GM18858 (cell line): ENCODE measurements at regions not wholly inside any gene's neighbourhood (a gene's known extent, or its start where the extent isn't known, plus 50 kb on each side); places are given as distances from the start of the nearest gene placed in this dataset.
"Not testable (repeated sequence)": the region's sequence is repeated elsewhere in the genome, so short reads cannot be mapped to it uniquely, and the experiment has no call there.

Source experiments
- ATAC-seq: cut with Tn5 transposase; IDR thresholded peaks from one replicate; pipeline ENCODE4 v1.9.1; 2021; ENCODE audit not compliant: unreplicated experiment

- no peak for ATAC-seq
Observed at GRCh38 chr12:58412461-58413060, 471.2 kb downstream of the ATP23 start.

- no peak for ATAC-seq
Observed at GRCh38 chr12:58413794-58414193, 472.4 kb downstream of the ATP23 start.

- ATAC-seq, result no peak
Observed at GRCh38 chr12:58414398-58414871, 473.1 kb downstream of the ATP23 start.

- ATAC-seq, result no peak
Observed at GRCh38 chr12:58415716-58416115, 474.3 kb downstream of the ATP23 start.

GRCh38 chr12:58416236-58416635, 474.9 kb downstream of the ATP23 start:
- no peak for ATAC-seq

GRCh38 chr12:58419196-58419760, 477.9 kb downstream of the ATP23 start:
- no peak for ATAC-seq

- no peak for ATAC-seq
Observed at GRCh38 chr12:58419905-58420304, 478.5 kb downstream of the ATP23 start.

GRCh38 chr12:58420503-58420902, 479.1 kb downstream of the ATP23 start:
- no peak for ATAC-seq

GRCh38 chr12:58421990-58422389, 480.6 kb downstream of the ATP23 start:
- ATAC-seq, result no peak

GRCh38 chr12:58424735-58425392, 483.5 kb downstream of the ATP23 start:
- peak; percentile 41 for ATAC-seq

GRCh38 chr12:58425481-58426392, 484.4 kb downstream of the ATP23 start:
- peak; percentile 93 for ATAC-seq

GRCh38 chr12:58426437-58426836, 485.1 kb downstream of the ATP23 start:
- ATAC-seq, result not testable (repeated sequence)

GRCh38 chr12:58433959-58434358, 486.3 kb downstream of the LRIG3 start:
- ATAC-seq, result no peak

- no peak for ATAC-seq
Observed at GRCh38 chr12:58434726-58435125, 485.6 kb downstream of the LRIG3 start.

- ATAC-seq, result peak; percentile 54
Observed at GRCh38 chr12:58435647-58436046, 484.7 kb downstream of the LRIG3 start.

- no peak for ATAC-seq
Observed at GRCh38 chr12:58441483-58441882, 478.8 kb downstream of the LRIG3 start.

- ATAC-seq, result peak; percentile 54
Observed at GRCh38 chr12:58443273-58443980, 476.9 kb downstream of the LRIG3 start.

GRCh38 chr12:58443981-58444371, 476.3 kb downstream of the LRIG3 start:
- ATAC-seq, result no peak

- no peak for ATAC-seq
Observed at GRCh38 chr12:58450868-58451482, 469.3 kb downstream of the LRIG3 start.

- ATAC-seq, result no peak
Observed at GRCh38 chr12:58452546-58452945, 467.8 kb downstream of the LRIG3 start.
